Gastroesophageal sphincter (tissue), 3 donors: ENCODE measurements at regions not wholly inside any gene's neighbourhood (a gene's known extent, or its start where the extent isn't known, plus 50 kb on each side); places are given as distances from the start of the nearest gene placed in this dataset.

Source experiments
- CTCF ChIP-seq, 4 experiments: fragments of 200-600 bp in 2 of 4; fragments of 450-650 bp in 2 of 4; sonication (generic) in 1 of 4; IDR thresholded peaks; one replicate each; pipeline ENCODE4 v1.5.1; 2017 to 2019; ENCODE audit warnings: antibody characterized with exemption in 4 of 4, mild to moderate bottlenecking in 2 of 4, moderate library complexity in 2 of 4
- EP300 ChIP-seq: sonication (generic); formaldehyde crosslinking; IDR thresholded peaks from one replicate; pipeline ENCODE4 v1.6.1; 2017; ENCODE audit warnings: antibody characterized with exemption, mild to moderate bottlenecking
- POLR2A ChIP-seq, 2 donors: fragments of 450-650 bp; IDR thresholded peaks; one replicate each; pipeline ENCODE4 v1.6.1; 2017; ENCODE audit warnings: antibody characterized with exemption in 2 of 2, mild to moderate bottlenecking in 2 of 2, moderate library complexity in 1 of 2
- POLR2AphosphoS5 ChIP-seq: sonication (generic); formaldehyde crosslinking; IDR thresholded peaks from one replicate; pipeline ENCODE4 v1.6.1; 2017; ENCODE audit warnings: antibody characterized with exemption

GRCh38 chr1:25011943-25012638 lies 82.0 kb upstream of the RUNX3 start:
- TF ChIP-seq CTCF (IDR thresholded peaks at IDR 0.05) = no peak
- TF ChIP-seq POLR2A (IDR thresholded peaks at IDR 0.05) = no peak
- no peak for TF ChIP-seq POLR2AphosphoS5
- TF ChIP-seq EP300 = no peak
